Right lobe of liver (tissue), 6 donors: ENCODE measurements at regions not wholly inside any gene's neighbourhood (a gene's known extent, or its start where the extent isn't known, plus 50 kb on each side); places are given as distances from the start of the nearest gene placed in this dataset.

Source experiments
- ATAC-seq, 4 donors: fragments of 200-7000 bp; cut with Tn5 transposase; one replicate each; pipeline ENCODE4 v1.9.1; 2020; ENCODE audit warnings: mild to moderate bottlenecking in 4 of 4, moderate library complexity in 4 of 4
- DNase-seq, 3 donors: peaks; one replicate each; pipeline ENCODE4 v3.0.0-alpha.2; 2020
- H3K27ac ChIP-seq, 3 donors: fragments of 200-600 bp; one replicate each; pipeline ENCODE4 v1.8.0; 2022
- H3K27me3 ChIP-seq, 2 donors: fragments of 200-600 bp; one replicate each; pipeline ENCODE4 v1.8.0; 2022
- H3K36me3 ChIP-seq, 4 donors: fragments of 200-600 bp; sonication (generic) in 1 of 4; one replicate each; pipeline versions ENCODE4 v1.5.1 to v1.8.0; 2017 to 2022; ENCODE audit warnings: control low read depth in 1 of 4
- H3K4me1 ChIP-seq, 4 donors: fragments of 200-600 bp; sonication (generic) in 1 of 4; one replicate each; pipeline versions ENCODE4 v1.5.1 to v1.8.0; 2017 to 2022; ENCODE audit warnings: control low read depth in 1 of 4
- H3K4me3 ChIP-seq, 3 donors: fragments of 200-600 bp; one replicate each; pipeline ENCODE4 v1.8.0; 2022
- H3K9me3 ChIP-seq, 4 donors: fragments of 200-600 bp; sonication (generic) in 1 of 4; one replicate each; pipeline versions ENCODE4 v1.5.1 to v1.8.0; 2017 to 2022; ENCODE audit warnings: control low read depth in 1 of 4
- CTCF ChIP-seq, 4 donors: fragments of 200-600 bp in 3 of 4; fragments of 450-650 bp in 1 of 4; IDR thresholded peaks; one replicate each; pipeline versions ENCODE4 v1.5.1 to v1.8.0; 2016 to 2022; ENCODE audit warnings: antibody characterized with exemption in 4 of 4, mild to moderate bottlenecking in 2 of 4
- POLR2A ChIP-seq: fragments of 450-650 bp; IDR thresholded peaks from one replicate; pipeline ENCODE4 v1.6.1; 2017; ENCODE audit warnings: antibody characterized with exemption, mild to moderate bottlenecking
- WGBS: methylation state at CpG from one replicate; pipeline ENCODE4 v1.1.6; 2018; ENCODE audit warnings: low coverage, low lambda C conversion rate; ENCODE audit not compliant: insufficient coverage; ENCODE audit errors: missing lambda C conversion rate; 5-methylcytosine and 5-hydroxymethylcytosine counted together
- intact Hi-C, 2 donors: fragments of 100-400 bp; cut with DNase I; formaldehyde crosslinking; loops; one replicate each; pipeline versions ENCODE4 v1.11.2 to v1.14.1; 2022
- donor health status: DM: no; HTN: yes; CAD: no.
- donor health status: DM: no; HTN: no; CAD: no.
- donor health status: DM: no; HTN: no; CAD: no.
- donor health status: DM: no; HTN: yes; CAD: no.
- donor health status: DM: no; HTN: yes; CAD: no.

GRCh38 chr4:154958121-154958520, 177.0 kb downstream of the RBM46 start:
- intact Hi-C loops = no loop called here
- TF ChIP-seq POLR2A = no peak
- TF ChIP-seq CTCF (IDR thresholded peaks at IDR 0.05) = no peak
- DNase-seq = no peak

GRCh38 chr4:154958621-154959358, 177.7 kb downstream of the RBM46 start:
- no peaks in the 10 kb centered on the region for H3K36me3 ChIP-seq
- H3K27ac ChIP-seq = no peak overlapping the region
- no peak overlapping the region for H3K4me3 ChIP-seq
- H3K9me3 ChIP-seq = no peaks in the 10 kb centered on the region
- ATAC-seq (peak; percentile 71 to 87 (median 79)), DNase-seq (peak; percentile 66 to 87 (median 72))
- intact Hi-C loops = no loop called here
- no peaks in the 10 kb centered on the region for H3K27me3 ChIP-seq
- WGBS = 23% methylated on average over 2 of the region's 2 CpGs
- H3K4me1 ChIP-seq = peaks cover 0 to 19% (median 4%) of the 10 kb centered on the region in 4 donors
- TF ChIP-seq CTCF (IDR thresholded peaks at IDR 0.05) (no peak), POLR2A (no peak)

More at GRCh38 chr4:154958121-154958520, 177.0 kb downstream of the RBM46 start:
- Histone ChIP-seq H3K4me3 (no peak overlapping the region), H3K27ac (no peak overlapping the region), H3K9me3 (no peaks in the 10 kb centered on the region), H3K36me3 (no peaks in the 10 kb centered on the region), H3K4me1 (peaks cover 0 to 19% (median 4%) of the 10 kb centered on the region in 4 donors), H3K27me3 (no peaks in the 10 kb centered on the region)
- peak in 3 of 4 donors; percentile 46 to 57 (median 50) for ATAC-seq

GRCh38 chr4:154959756-154960155, 178.7 kb downstream of the RBM46 start:
- H3K27ac ChIP-seq = no peak overlapping the region
- ATAC-seq (no peak), DNase-seq (no peak)
- TF ChIP-seq POLR2A = no peak
- TF ChIP-seq CTCF (IDR thresholded peaks at IDR 0.05) = no peak
- 73% methylated on average over 2 of the region's 2 CpGs for WGBS
- H3K4me3 ChIP-seq = no peak overlapping the region
- no peaks in the 10 kb centered on the region for H3K9me3 ChIP-seq
- intact Hi-C loops = no loop called here
- H3K36me3 ChIP-seq = no peaks in the 10 kb centered on the region
- no peaks in the 10 kb centered on the region for H3K27me3 ChIP-seq
- H3K4me1 ChIP-seq = peaks cover 0 to 19% (median 4%) of the 10 kb centered on the region in 4 donors

- TF ChIP-seq POLR2A (no peak), CTCF (IDR thresholded peaks at IDR 0.05) (no peak)
- no peak for ATAC-seq
- H3K4me1 ChIP-seq = peaks cover 0 to 19% (median 4%) of the 10 kb centered on the region in 4 donors
- H3K9me3 ChIP-seq = no peaks in the 10 kb centered on the region
- H3K27ac ChIP-seq = no peak overlapping the region
- no peak overlapping the region for H3K4me3 ChIP-seq
- DNase-seq = no peak
- intact Hi-C loops = no loop called here
- no peaks in the 10 kb centered on the region for H3K27me3 ChIP-seq
- WGBS = 65% methylated on average over 4 of the region's 4 CpGs
- no peaks in the 10 kb centered on the region for H3K36me3 ChIP-seq
Observed at GRCh38 chr4:154960476-154960875, 179.4 kb downstream of the RBM46 start.
